Right renal cortex interstitium (tissue), 3 donors: ENCODE measurements at regions not wholly inside any gene's neighbourhood (a gene's known extent, or its start where the extent isn't known, plus 50 kb on each side); places are given as distances from the start of the nearest gene placed in this dataset.

Experiments
- DNase-seq, 3 donors: peaks; one replicate each; pipeline ENCODE4 v3.0.0-alpha.2; 2013; ENCODE audit warnings: low read depth in 3 of 3, low spot score in 2 of 3

DNA sequence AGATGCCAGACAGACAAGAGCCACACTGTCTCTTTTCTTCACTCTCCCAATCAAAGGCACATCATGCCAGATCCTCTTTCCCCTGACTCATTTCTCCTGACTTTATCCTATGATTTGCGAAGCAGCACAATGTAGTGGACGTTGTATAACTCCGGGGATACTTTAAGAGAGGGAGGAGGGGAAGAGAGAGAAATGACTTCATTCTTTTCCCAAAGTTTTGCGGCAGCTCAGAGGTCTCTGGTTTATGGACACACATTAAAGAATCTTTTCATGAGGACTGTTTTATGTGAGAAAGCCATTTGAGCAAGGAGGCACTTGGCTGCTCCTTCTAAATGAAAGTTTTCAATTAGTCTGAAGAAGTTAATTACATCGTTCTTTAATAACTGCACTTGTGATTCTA is 75.1 kb upstream of the MC3R start:
- no peak for DNase-seq

DNA sequence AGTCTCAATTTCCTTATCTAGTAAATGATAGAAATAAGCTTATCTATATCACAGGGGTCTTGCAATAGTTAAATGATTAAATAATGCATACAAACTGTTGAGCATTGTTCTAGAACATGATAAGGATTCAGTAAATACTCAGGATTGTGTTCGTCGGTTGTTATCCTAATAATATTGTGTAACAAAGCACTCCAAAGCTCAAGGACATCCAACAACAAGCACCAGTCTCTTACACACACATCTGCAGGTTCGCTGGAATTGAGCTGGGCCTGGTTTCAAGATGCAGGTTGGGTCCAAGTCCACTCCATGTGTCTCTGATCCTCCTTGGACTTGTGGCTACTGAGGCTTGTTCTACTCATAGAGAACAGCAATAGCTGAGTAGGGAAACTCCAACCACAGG is 74.1 kb upstream of the MC3R start:
- DNase-seq, result no peak

DNA sequence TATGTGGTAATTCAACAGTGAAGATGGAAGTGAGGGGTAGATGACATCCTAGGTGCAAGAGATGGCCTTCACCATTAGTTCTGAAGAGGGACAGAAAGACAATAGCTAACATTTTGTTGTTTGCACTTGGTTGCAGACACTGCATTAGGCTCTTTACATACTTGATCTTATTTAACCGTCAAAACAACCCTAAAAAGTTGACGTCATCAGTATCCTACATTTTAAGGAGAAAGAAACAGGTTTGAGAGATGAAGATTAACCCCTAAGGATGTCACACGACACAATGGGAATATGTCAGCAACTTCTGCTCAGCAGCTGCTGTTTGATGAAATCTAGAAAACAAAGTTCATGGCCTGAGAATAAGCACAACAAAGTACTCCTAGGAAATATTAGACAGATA is 72.6 kb upstream of the MC3R start:
- DNase-seq, result no peak

DNA sequence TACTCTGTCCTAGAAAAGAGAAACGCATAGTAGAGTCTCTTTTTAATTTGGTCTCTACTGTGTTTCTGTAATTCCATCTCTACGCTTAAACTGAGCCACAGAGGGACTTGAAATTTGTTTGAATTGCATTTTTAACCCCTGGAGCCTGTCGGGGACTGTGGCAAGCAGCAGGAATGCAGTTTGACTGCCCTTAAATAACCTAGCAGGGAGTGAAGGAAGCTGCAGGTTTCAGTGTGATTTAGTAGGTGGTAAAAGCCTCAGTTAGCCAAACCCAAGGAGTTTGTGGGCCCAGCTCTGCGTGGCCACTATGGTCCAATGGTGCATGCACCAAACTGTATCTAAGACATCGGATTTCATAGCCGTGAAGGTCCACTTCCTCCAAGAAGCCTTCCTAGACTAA is 70.3 kb upstream of the MC3R start:
- DNase-seq, result no peak

DNA sequence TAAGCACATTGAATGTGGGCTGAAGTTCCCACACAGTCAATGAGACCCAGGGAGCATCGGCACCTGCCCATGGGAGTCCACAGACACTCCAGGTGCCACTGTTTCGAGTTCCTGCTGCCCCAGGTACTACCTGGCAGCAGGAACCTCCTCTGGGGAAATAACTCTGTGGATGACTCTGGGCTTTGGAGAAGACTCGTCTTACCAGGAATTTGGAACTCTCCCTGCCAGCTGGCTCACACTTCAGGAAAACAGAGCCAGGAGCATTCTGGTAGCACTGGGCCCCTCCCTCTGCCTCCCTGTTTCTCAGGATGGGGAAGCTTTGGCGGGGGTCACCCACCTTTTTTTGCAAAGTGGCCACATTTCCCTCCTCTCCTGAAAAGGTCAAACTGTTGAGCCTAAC is 69.5 kb upstream of the MC3R start:
- no peak for DNase-seq

DNA sequence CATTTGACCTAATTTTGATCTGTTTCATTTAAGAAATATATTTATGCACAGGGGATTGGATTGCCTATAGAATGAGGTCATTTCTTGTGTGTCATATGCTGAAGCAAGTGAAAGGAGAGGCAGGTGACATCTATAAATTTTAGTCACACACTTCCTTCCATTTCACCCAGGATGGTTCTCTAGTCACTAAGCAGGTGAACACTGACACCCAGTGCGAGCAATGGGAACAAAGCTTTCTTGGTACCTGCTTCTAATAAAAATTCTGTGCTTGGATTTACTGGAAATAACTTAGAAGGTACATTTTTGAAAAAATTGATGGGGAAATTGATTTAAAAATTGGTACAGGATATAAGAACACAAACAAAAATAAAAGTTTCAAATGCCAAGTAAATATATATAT is 66.9 kb upstream of the MC3R start:
- DNase-seq, result no peak

DNA sequence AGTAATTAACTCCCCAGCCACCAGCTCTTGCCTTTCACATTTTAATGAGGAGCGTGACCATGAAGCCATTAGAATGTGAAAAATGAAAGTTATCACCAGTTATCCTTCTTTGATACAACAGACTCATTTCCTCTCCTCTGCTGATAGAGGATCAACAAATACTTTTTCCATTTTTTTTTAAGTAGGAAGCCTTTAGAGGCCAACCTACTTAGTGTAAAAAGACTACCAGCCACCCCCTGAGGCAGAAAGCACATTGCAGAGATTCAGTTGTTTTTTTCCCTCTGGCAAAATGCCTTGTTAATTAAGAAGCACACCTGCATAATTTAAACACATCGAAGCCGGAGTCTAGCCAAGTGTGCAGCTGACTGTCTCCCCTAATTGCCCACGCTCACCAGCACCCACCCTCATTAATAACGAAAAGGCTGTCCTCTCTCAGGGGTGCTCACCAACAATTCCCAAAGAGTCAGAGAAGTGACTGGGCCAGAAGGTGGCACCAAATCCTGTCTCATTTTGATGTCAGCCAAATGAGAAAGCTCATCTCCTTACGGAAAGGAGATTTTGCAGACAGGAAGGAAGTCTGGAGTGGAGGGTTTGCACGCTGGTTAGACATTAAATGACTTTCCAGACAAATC is 60.9 kb upstream of the MC3R start:
- no peak for DNase-seq

DNA sequence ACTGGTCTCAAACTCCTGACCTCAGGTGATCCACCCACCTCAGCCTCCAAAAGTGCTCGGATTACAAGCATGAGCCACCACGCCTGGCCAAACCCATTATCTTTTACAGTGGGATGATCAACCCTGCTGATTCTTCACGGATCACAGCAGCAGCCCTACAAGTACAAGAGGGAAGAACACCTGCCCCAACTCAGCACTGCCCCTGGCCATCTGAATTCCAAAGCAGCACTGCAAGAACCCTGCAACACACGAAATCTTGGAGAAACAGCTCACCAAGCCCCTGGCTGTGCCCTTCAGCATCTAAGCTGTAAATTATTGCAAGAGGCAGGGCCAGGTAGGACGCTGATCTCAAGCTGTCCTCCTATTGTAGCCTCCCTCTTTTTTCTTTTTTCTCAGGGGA is 54.5 kb upstream of the MC3R start:
- no peak for DNase-seq

DNA sequence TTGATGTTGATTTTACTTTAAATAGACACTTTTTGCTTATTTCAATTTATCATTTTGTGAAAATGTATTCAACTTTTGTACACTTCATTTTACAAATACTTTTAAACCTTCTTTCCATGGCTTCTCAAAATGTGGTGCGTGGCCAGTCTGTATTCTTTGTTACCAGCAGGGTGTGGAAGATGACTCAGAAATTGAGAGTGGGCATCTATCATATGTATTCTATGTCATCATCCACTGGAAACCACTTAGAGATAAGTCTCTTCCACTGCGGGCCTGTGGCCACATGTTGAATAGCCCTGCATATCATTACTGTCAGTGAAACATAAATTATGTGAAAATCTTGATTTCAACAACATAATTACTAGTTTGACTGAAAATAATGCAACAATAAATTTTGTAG is 52.6 kb upstream of the MC3R start:
- DNase-seq, result no peak
